Lower leg skin (tissue), 4 donors: ENCODE measurements at regions not wholly inside any gene's neighbourhood (a gene's known extent, or its start where the extent isn't known, plus 50 kb on each side); places are given as distances from the start of the nearest gene placed in this dataset.
A peak's percentile ranks its signal among the peaks of the same experiment; 100 is the strongest.

Experiments
- DNase-seq, 2 donors: peaks; one replicate each; pipeline ENCODE4 v3.0.0-alpha.2; 2019; ENCODE audit warnings: low spot score in 2 of 2
- H3K4me3 ChIP-seq: fragments of 200-600 bp; sonication (generic); 2 replicates; pipeline ENCODE4 v1.5.1; 2017; ENCODE audit warnings: mild to moderate bottlenecking, low read depth; ENCODE audit not compliant: poor library complexity, severe bottlenecking
- POLR2A ChIP-seq, 2 donors: fragments of 450-650 bp; IDR thresholded peaks; one replicate each; pipeline ENCODE4 v1.6.1; 2016 to 2017; ENCODE audit warnings: antibody characterized with exemption in 2 of 2, mild to moderate bottlenecking in 1 of 2, moderate library complexity in 1 of 2
- WGBS, 2 donors: methylation state at CpG; one replicate each; pipeline ENCODE4 v1.1.5; 2018; 5-methylcytosine and 5-hydroxymethylcytosine counted together
- intact Hi-C: fragments of 100-400 bp; cut with DNase I; formaldehyde crosslinking; loops from one replicate; pipeline ENCODE4 v1.15.0; 2023; ENCODE audit warnings: low total_unique reads
- TF ChIP-seq, protein P1 (sequence below), 3 donors: fragments of 450-650 bp; IDR thresholded peaks; one replicate each; pipeline ENCODE4 v1.5.1; 2016; ENCODE audit warnings: antibody characterized with exemption in 3 of 3, mild to moderate bottlenecking in 3 of 3, moderate library complexity in 2 of 3

DNA sequence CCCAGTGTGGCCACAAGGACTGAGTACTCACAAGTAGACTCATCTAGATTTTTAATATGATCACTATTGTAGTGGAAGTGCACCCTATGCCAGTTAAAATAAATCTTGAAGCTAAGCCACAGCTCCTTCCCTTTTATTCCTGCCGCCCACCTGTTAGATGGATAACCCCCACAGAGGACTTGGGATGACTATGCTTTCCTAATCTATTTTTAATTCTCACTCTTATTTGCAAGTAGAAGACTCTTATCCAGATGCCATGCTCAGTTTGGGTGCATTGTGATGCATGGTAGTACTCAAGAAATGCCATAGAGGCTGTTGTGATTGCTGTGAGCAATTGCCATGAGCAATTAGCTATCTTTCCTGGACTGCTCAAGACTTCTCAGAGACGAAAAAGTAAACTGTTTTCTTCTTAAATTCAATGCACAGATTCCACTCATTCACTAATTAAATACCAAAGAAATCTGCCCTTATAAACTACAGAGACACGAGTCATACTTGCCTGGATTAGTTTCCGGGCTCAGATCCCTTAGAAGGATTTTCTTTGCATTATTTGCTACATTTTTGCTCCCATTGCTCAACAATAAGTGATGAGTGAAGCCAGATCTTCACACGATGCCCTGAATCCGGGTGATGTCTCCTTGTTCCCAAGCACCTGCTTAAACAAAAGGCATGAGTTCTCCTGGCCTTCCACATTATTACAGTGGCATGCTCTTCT is 472.1 kb downstream of the SOX2 start:
- WGBS, 2 donors, result 58 to 64% methylated on average over 6 of the region's 6 CpGs
- no peak overlapping the region for H3K4me3 ChIP-seq
- TF ChIP-seq POLR2A (IDR thresholded peaks at IDR 0.05), result no peak
- TF ChIP-seq, protein P1, sequence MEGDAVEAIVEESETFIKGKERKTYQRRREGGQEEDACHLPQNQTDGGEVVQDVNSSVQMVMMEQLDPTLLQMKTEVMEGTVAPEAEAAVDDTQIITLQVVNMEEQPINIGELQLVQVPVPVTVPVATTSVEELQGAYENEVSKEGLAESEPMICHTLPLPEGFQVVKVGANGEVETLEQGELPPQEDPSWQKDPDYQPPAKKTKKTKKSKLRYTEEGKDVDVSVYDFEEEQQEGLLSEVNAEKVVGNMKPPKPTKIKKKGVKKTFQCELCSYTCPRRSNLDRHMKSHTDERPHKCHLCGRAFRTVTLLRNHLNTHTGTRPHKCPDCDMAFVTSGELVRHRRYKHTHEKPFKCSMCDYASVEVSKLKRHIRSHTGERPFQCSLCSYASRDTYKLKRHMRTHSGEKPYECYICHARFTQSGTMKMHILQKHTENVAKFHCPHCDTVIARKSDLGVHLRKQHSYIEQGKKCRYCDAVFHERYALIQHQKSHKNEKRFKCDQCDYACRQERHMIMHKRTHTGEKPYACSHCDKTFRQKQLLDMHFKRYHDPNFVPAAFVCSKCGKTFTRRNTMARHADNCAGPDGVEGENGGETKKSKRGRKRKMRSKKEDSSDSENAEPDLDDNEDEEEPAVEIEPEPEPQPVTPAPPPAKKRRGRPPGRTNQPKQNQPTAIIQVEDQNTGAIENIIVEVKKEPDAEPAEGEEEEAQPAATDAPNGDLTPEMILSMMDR (IDR thresholded peaks at IDR 0.05), result no peak
- intact Hi-C loops, result no loop called here
- DNase-seq, result no peak

DNA sequence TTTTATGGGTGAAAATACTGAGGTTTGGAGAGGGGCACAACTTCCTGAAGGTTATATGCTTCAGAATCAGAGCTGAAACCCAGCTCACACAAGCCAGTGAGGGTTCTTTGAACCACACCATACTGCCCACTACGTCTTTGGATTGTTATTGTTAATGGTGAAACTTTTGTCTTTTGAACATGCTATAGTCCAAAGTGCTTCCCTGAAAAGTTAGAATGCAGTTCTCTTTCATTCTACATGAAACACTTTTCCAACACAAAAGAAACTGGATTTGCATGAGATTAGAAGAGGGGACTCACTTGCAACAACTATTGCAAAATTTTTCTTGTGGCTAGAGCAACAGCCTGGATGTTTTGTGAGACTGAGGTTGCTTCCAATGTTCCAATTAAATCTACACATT is 473.6 kb downstream of the SOX2 start:
- intact Hi-C loops, result no loop called here
- WGBS, 2 donors, result 66 to 73% methylated on average over 1 of the region's 1 CpG

DNA sequence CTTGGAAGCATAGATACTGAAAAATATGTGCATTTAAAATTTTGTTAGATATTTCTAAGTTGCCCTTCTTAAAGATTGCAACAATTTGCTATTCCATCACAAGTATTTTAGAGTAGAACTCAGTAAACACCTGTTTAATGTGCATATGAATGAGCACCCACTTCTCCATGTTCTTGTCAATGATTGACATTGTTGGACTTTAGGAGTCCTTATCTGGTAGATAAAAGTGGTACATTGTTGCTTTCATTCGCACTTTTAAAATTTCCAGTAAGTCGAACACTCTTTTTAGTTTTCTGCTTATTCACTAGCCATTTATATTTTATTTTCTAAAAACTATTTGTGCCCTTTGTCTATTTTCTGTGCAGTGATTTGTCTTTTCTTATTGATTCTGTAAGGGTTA is 478.3 kb downstream of the SOX2 start:
- TF ChIP-seq POLR2A (IDR thresholded peaks at IDR 0.05), result no peak
- H3K4me3 ChIP-seq, result no peak overlapping the region
- no peak for DNase-seq
- intact Hi-C loops, result no loop called here
- 95 to 100% methylated on average over 2 of the region's 2 CpGs for WGBS, 2 donors

More for the DNA sequence above, 473.6 kb downstream of the SOX2 start:
- TF ChIP-seq, protein P1 (IDR thresholded peaks at IDR 0.05), result no peak
- no peak for TF ChIP-seq POLR2A (IDR thresholded peaks at IDR 0.05)
- DNase-seq, result no peak
- H3K4me3 ChIP-seq, result no peak overlapping the region

DNA sequence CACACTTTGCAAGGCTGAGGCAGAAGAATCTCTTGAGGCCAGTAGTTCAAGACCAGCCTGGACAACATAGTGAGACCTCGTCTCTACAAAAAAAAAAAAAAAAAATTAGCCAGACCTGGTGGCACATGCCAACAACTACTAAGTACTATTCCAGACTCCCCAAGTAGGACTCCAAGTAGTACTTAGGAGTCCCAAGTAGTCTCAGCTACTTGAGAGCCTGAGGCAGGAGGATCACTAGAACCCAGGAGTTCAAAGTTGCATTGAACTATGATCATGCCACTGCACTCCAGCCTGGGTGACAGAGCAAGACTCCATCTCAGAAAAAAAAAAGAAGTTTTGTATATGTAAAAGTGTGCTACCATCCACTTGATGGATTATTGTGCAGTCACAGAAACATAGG is 486.6 kb downstream of the SOX2 start:
- TF ChIP-seq POLR2A (IDR thresholded peaks at IDR 0.05), result no peak
- TF ChIP-seq, protein P1 (IDR thresholded peaks at IDR 0.05), result no peak
- no peak overlapping the region for H3K4me3 ChIP-seq
- intact Hi-C loops, result no loop called here
- no peak for DNase-seq
- 78 to 80% methylated on average over 1 of the region's 1 CpG for WGBS, 2 donors

DNA sequence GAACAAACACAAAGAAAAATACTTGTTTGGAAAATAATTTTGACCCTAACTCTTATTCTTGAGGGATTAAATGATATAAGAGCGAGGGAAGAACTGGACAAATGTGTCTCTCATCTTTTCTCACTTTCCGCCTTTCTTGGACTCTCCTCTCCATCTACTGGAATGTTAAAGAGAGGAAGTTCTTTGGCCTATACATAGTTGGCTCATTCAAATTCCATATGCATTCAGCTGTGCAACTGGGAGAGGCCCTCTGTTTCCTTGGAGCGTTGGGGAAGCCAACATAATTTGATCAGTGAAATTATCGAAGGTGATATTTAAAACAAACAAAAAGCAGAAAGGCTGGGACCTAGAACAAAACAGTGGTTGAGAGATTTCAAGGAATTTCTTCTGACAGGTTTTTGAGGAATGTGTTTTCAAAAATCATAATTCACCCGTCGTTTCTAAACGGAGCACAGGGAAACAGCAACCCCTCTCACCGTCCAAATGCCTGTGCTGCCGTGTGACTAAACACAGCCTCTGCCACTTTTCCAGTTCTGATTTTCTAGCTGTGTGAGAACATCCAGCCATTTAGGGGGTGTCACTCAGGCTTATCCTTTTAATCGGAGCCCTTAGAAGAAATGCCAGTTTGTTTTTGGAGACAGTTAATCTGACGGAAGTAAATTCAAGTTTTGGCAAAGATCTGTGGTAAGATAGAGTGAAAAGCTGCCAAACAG is 489.9 kb downstream of the SOX2 start:
- 53 to 58% methylated on average over 11 of the region's 11 CpGs for WGBS, 2 donors
- intact Hi-C loops, result no loop called here
- TF ChIP-seq, protein P1 (IDR thresholded peaks at IDR 0.05), result no peak
- no peak for TF ChIP-seq POLR2A (IDR thresholded peaks at IDR 0.05)
- no peak for DNase-seq
- no peak overlapping the region for H3K4me3 ChIP-seq

DNA sequence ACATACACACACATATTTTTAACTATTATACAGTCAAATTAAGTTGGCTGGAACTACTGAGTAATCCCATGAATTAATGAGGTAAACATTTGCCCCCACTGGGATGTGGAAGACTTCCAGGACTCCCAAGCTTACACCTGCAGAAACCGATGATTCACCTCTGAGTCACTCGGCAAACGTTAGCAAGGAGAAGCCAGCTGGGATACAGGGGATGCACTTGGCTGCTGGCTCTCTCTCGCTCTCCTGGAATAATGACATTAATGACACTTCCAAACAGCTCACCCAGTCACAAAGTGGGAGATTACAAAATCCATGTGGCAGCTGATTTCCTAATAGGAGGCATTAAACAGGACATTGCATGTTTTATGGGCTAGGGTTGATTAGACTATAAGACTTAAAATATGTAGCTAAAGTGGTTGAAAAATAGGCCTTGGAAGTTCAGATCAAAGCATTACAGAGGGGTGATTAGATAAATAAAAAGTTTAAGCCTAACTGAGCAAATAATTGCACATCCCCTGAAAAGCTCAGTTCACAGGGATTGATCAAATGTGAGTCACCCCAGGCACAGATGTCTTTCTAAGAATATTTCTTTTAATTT is 500.9 kb downstream of the SOX2 start:
- H3K4me3 ChIP-seq, result no peak overlapping the region
- DNase-seq, result peak in 1 of 2 donors; percentile 31
- no peak for TF ChIP-seq POLR2A (IDR thresholded peaks at IDR 0.05)
- TF ChIP-seq, protein P1 (IDR thresholded peaks at IDR 0.05), result no peak
- intact Hi-C loops, result no loop called here
- WGBS, 2 donors, result 14 to 41% methylated on average over 4 of the region's 4 CpGs
